Myocyte (in vitro differentiated cells): ENCODE measurements at regions not wholly inside any gene's neighbourhood (a gene's known extent, or its start where the extent isn't known, plus 50 kb on each side); places are given as distances from the start of the nearest gene placed in this dataset.
"Not testable (repeated sequence)": the region's sequence is repeated elsewhere in the genome, so short reads cannot be mapped to it uniquely, and the experiment has no call there.

Experiments
- DNase-seq: peaks from one replicate; pipeline ENCODE4 v3.0.0-alpha.2; 2012; ENCODE audit warnings: low read depth

- no peak for DNase-seq
Measured at GRCh38 chr3:177356113-177356512, 158.8 kb upstream of the TBL1XR1 start.

GRCh38 chr3:177356952-177357351, 159.7 kb upstream of the TBL1XR1 start:
- no peak for DNase-seq

GRCh38 chr3:177357352-177358090, 160.2 kb upstream of the TBL1XR1 start:
- peak; percentile 78 for DNase-seq

- peak; percentile 89 for DNase-seq
Measured at GRCh38 chr3:177358091-177358976, 161.1 kb upstream of the TBL1XR1 start.

- no peak for DNase-seq
Measured at GRCh38 chr3:177358977-177359592, 161.8 kb upstream of the TBL1XR1 start.

GRCh38 chr3:177359593-177360357, 162.5 kb upstream of the TBL1XR1 start:
- DNase-seq, result peak; percentile 99

- no peak for DNase-seq
Measured at GRCh38 chr3:177361081-177361938, 164.0 kb upstream of the TBL1XR1 start.

- peak; percentile 48 for DNase-seq
Measured at GRCh38 chr3:177362626-177363025, 165.3 kb upstream of the TBL1XR1 start.

GRCh38 chr3:177364236-177364635, 167.0 kb upstream of the TBL1XR1 start:
- no peak for DNase-seq

GRCh38 chr3:177365294-177365693, 168.0 kb upstream of the TBL1XR1 start:
- not testable (repeated sequence) for DNase-seq

GRCh38 chr3:177367788-177368187, 170.5 kb upstream of the TBL1XR1 start:
- DNase-seq, result no peak

GRCh38 chr3:177370246-177370822, 173.1 kb upstream of the TBL1XR1 start:
- peak; percentile 83 for DNase-seq

GRCh38 chr3:177371146-177371545, 173.9 kb upstream of the TBL1XR1 start:
- no peak for DNase-seq

GRCh38 chr3:177371888-177372287, 174.6 kb upstream of the TBL1XR1 start:
- no peak for DNase-seq

GRCh38 chr3:177374323-177374722, 177.0 kb upstream of the TBL1XR1 start:
- DNase-seq, result no peak

- no peak for DNase-seq
Measured at GRCh38 chr3:177375316-177375715, 178.0 kb upstream of the TBL1XR1 start.

- DNase-seq, result no peak
Measured at GRCh38 chr3:177377166-177377565, 179.9 kb upstream of the TBL1XR1 start.

GRCh38 chr3:177378168-177378567, 180.9 kb upstream of the TBL1XR1 start:
- DNase-seq, result no peak

GRCh38 chr3:177379045-177379444, 181.8 kb upstream of the TBL1XR1 start:
- peak; percentile 31 for DNase-seq

- no peak for DNase-seq
Measured at GRCh38 chr3:177381070-177381469, 183.8 kb upstream of the TBL1XR1 start.
